IMR-90 (cell line): ENCODE measurements at regions not wholly inside any gene's neighbourhood (a gene's known extent, or its start where the extent isn't known, plus 50 kb on each side); places are given as distances from the start of the nearest gene placed in this dataset.

Source experiments
- ATAC-seq: fragments of 200-7000 bp; cut with Tn5 transposase; 2 replicates; pipeline ENCODE4 v1.9.1; 2020; ENCODE audit warnings: low read depth, mild to moderate bottlenecking, moderate library complexity
- BruUV-seq: library from RNA; stranded (reverse); fragments of 400-500 nt; replicated peaks from 2 replicates; lab custom pipeline; 2021; lab: Mats Ljungman, UMichigan
- CTCF ChIA-PET: fragments of 300-600 bp; formaldehyde crosslinking; extraction: SDS; loops from one replicate; lab custom pipeline; 2021; ENCODE audit warnings: antibody characterized with exemption; lab: Yijun Ruan, JAX
- POLR2A ChIA-PET: fragments of 300-600 bp; sonication (Branson Sonifier 250); formaldehyde crosslinking; loops from one replicate; lab custom pipeline; 2022; ENCODE audit warnings: antibody characterized with exemption; ENCODE audit not compliant: unreplicated experiment; lab: Charles Lee
- DNase-seq: peaks from one replicate; pipeline ENCODE4 v3.0.0; 2013
- H2AFZ ChIP-seq: replicated peaks from 2 replicates; pipeline ENCODE3; 2013; ENCODE audit warnings: low read length, mild to moderate bottlenecking; ENCODE audit not compliant: poor library complexity
- H2AK5ac ChIP-seq: 2 replicates; pipeline ENCODE4 v1.6.1; 2013; ENCODE audit warnings: low read depth, low read length, inconsistent platforms
- H2AK9ac ChIP-seq: replicated peaks from 2 replicates; pipeline ENCODE3; 2013; ENCODE audit warnings: mild to moderate bottlenecking, low read depth, low read length, moderate library complexity; ENCODE audit not compliant: poor library complexity
- H2BK120ac ChIP-seq: 2 replicates; pipeline ENCODE4 v1.6.1; 2013; ENCODE audit warnings: low read depth, low read length, inconsistent platforms
- H2BK15ac ChIP-seq: 3 replicates; pipeline ENCODE4 v1.6.1; 2013; ENCODE audit warnings: low read depth, low read length, inconsistent platforms
- H2BK20ac ChIP-seq: 2 replicates; pipeline ENCODE4 v1.6.1; 2013; ENCODE audit warnings: low read depth, mild to moderate bottlenecking, inconsistent platforms, low read length, moderate library complexity
- H2BK5ac ChIP-seq: 2 replicates; pipeline ENCODE4 v1.6.1; 2013; ENCODE audit warnings: mild to moderate bottlenecking, low read depth, low read length, inconsistent platforms; ENCODE audit not compliant: poor library complexity, severe bottlenecking
- H3K14ac ChIP-seq: replicated peaks from 2 replicates; pipeline ENCODE4 v1.6.1; 2013; ENCODE audit warnings: low read depth, low read length, inconsistent platforms
- H3K18ac ChIP-seq: 2 replicates; pipeline ENCODE4 v1.6.1; 2013; ENCODE audit warnings: low read depth, low read length, control low read depth
- H3K23ac ChIP-seq: 2 replicates; pipeline ENCODE4 v1.6.1; 2013; ENCODE audit warnings: low read depth, low read length, inconsistent platforms
- H3K27ac ChIP-seq: 2 replicates; pipeline ENCODE4 v1.5.1; 2013; ENCODE audit warnings: mild to moderate bottlenecking, control low read depth, low read length; ENCODE audit not compliant: insufficient read depth
- H3K27me3 ChIP-seq: 2 replicates; pipeline ENCODE4 v1.6.1; 2013; ENCODE audit warnings: low read length; ENCODE audit not compliant: control insufficient read depth, insufficient read depth
- H3K36me3 ChIP-seq: 2 replicates; pipeline ENCODE4 v1.6.1; 2013; ENCODE audit warnings: low read length, mixed read lengths; ENCODE audit not compliant: control insufficient read depth, insufficient read depth
- H3K4ac ChIP-seq: 2 replicates; pipeline ENCODE4 v1.6.1; 2013; ENCODE audit warnings: low read depth, low read length, inconsistent platforms
- H3K4me1 ChIP-seq: 2 replicates; pipeline ENCODE4 v1.6.1; 2013; ENCODE audit warnings: low read length, mixed read lengths; ENCODE audit not compliant: control insufficient read depth, insufficient read depth
- H3K4me2 ChIP-seq: 2 replicates; pipeline ENCODE4 v1.6.1; 2013; ENCODE audit warnings: low read depth, mild to moderate bottlenecking, control low read depth, low read length, moderate library complexity
- H3K4me3 ChIP-seq: 2 replicates; pipeline ENCODE4 v1.5.1; 2013; ENCODE audit warnings: low read depth, mild to moderate bottlenecking, control low read depth, low read length, moderate library complexity; ENCODE audit not compliant: insufficient read depth
- H3K56ac ChIP-seq: 2 replicates; pipeline ENCODE4 v1.6.1; 2013; ENCODE audit warnings: low read length, inconsistent platforms; ENCODE audit not compliant: insufficient read depth; ENCODE audit errors: extremely low read depth
- H3K79me1 ChIP-seq, 2 experiments: 2 replicates each; pipeline ENCODE4 v1.6.1; 2013; ENCODE audit warnings: low read length in 2 of 2, inconsistent platforms in 1 of 2, low read depth in 1 of 2
- H3K9ac ChIP-seq: 2 replicates; pipeline ENCODE4 v1.6.1; 2013; ENCODE audit warnings: low read depth, low read length, control low read depth
- H3K9me1 ChIP-seq: 2 replicates; pipeline ENCODE4 v1.6.1; 2013; ENCODE audit warnings: low read length, inconsistent platforms; ENCODE audit not compliant: insufficient read depth
- H3K9me3 ChIP-seq: 2 replicates; pipeline ENCODE4 v1.6.1; 2013; ENCODE audit warnings: low read length; ENCODE audit not compliant: control insufficient read depth, insufficient read depth
- H4K20me1 ChIP-seq: 2 replicates; pipeline ENCODE4 v1.6.1; 2013; ENCODE audit warnings: low read length, inconsistent platforms; ENCODE audit not compliant: insufficient read depth
- H4K5ac ChIP-seq: 2 replicates; pipeline ENCODE4 v1.6.1; 2013; ENCODE audit warnings: mild to moderate bottlenecking, low read depth, low read length, control low read depth
- H4K8ac ChIP-seq, 2 experiments: 2 replicates each; pipeline ENCODE4 v1.6.1; 2013; ENCODE audit warnings: low read depth in 2 of 2, low read length in 2 of 2, control low read depth in 1 of 2, inconsistent platforms in 1 of 2
- H4K91ac ChIP-seq: 2 replicates; pipeline ENCODE4 v1.6.1; 2013; ENCODE audit warnings: low read depth, low read length, inconsistent platforms; ENCODE audit not compliant: insufficient read depth
- BHLHE40 ChIP-seq: fragments of 150-350 bp; IDR thresholded peaks from 2 replicates; pipeline ENCODE4 v1.6.1; 2016; ENCODE audit warnings: mild to moderate bottlenecking, low read depth, low read length
- CEBPB ChIP-seq: IDR thresholded peaks from 2 replicates; pipeline ENCODE4 v1.6.1; 2012; ENCODE audit warnings: low read depth, low read length, improper control_type of control experiment
- CHD1 ChIP-seq: IDR thresholded peaks from 2 replicates; pipeline ENCODE4 v1.6.1; 2012; ENCODE audit warnings: low read depth, low read length, improper control_type of control experiment
- FOS ChIP-seq: fragments of 150-350 bp; IDR thresholded peaks from 2 replicates; pipeline ENCODE4 v1.6.1; 2016; ENCODE audit warnings: low read depth, low read length
- MAFK ChIP-seq: IDR thresholded peaks from 2 replicates; pipeline ENCODE4 v1.6.1; 2012; ENCODE audit warnings: low read depth, low read length, improper control_type of control experiment
- MXI1 ChIP-seq: IDR thresholded peaks from 2 replicates; pipeline ENCODE4 v1.6.1; 2012; ENCODE audit warnings: low read depth, mild to moderate bottlenecking, low read length, moderate library complexity, borderline replicate concordance
- NFE2L2 ChIP-seq: fragments of 150-350 bp; IDR thresholded peaks from 2 replicates; pipeline ENCODE4 v1.6.1; 2016; ENCODE audit warnings: low read depth, mild to moderate bottlenecking, low read length
- POLR2A ChIP-seq: IDR thresholded peaks from 2 replicates; pipeline ENCODE4 v1.6.1; 2012; ENCODE audit warnings: mild to moderate bottlenecking, low read depth, low read length
- RAD21 ChIP-seq: IDR thresholded peaks from 2 replicates; pipeline ENCODE4 v1.6.1; 2012; ENCODE audit warnings: low read length, improper control_type of control experiment
- RFX5 ChIP-seq: IDR thresholded peaks from 2 replicates; pipeline ENCODE4 v1.8.0; 2012; ENCODE audit warnings: low read depth, mild to moderate bottlenecking, low read length, moderate library complexity
- SMC3 ChIP-seq: fragments of 150-350 bp; IDR thresholded peaks from 2 replicates; pipeline ENCODE4 v1.6.1; 2016; ENCODE audit warnings: low read depth, mild to moderate bottlenecking, antibody characterized with exemption, low read length, moderate library complexity
- WGBS, 2 experiments: methylation state at CpG; one replicate each; pipeline versions ENCODE4 v1.1.5 to v1.1.7; 2013; ENCODE audit warnings: missing lambda C conversion rate in 2 of 2; ENCODE audit not compliant: insufficient read length in 1 of 2; ENCODE audit errors: extremely low coverage in 2 of 2; 5-methylcytosine and 5-hydroxymethylcytosine counted together
- dilution Hi-C: fragments of 300-500 bp; cut with HindIII; formaldehyde crosslinking; loops from one replicate; pipeline ENCODE4 v1.14.3; 2018; ENCODE audit warnings: low sequenced_read_pairs; ENCODE audit not compliant: unreplicated experiment
- in situ Hi-C: fragments of 300-500 bp; cut with MboI; formaldehyde crosslinking; loops from 3 replicates; pipeline ENCODE4 v1.14.3; 2019; ENCODE audit warnings: low sequenced_read_pairs, inconsistent platforms, mixed read lengths
- intact Hi-C: fragments of 100-400 bp; cut with micrococcal nuclease; formaldehyde crosslinking; loops from 2 replicates; pipeline ENCODE4 v1.10.0; 2022
- TF ChIP-seq, protein P1 (sequence below): fragments of 150-350 bp; IDR thresholded peaks from 2 replicates; pipeline ENCODE4 v1.6.1; 2016; ENCODE audit warnings: low read depth, mild to moderate bottlenecking, low read length, moderate library complexity, borderline replicate concordance
- TF ChIP-seq, protein P2 (sequence below): conservative IDR thresholded peaks from 2 replicates; pipeline ENCODE4 v1.5.1; 2012; ENCODE audit warnings: mild to moderate bottlenecking, low read depth, low read length, improper control_type of control experiment

DNA sequence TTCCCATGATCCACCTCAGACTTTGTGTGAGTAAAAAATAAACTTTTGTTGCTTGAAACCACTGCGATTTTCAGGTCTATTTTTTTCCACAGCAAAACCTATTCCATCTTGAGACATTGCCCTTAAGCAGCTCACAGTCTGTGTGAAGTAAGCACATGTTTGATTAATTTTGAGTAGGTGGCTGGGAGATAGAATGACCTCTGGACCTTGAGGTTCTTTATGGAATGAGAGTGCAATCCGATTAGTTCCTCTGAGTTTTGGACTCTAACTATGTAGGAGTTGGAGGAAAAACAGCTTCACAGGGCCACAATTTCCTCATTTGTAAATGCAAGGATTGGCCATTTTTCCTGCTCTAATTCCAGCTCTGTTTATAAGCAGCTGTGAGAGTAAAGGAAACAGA, 234.1 kb upstream of the IGFBP7 start:
- dilution Hi-C loops = no loop called here
- POLR2A ChIA-PET = no interaction called here

More for the DNA sequence above, 234.1 kb upstream of the IGFBP7 start:
- no peaks in the 10 kb centered on the region for H3K9me3 ChIP-seq
- no peak overlapping the region for H2AK5ac ChIP-seq
- no peak overlapping the region for H3K4me3 ChIP-seq
- ATAC-seq (no peak), DNase-seq (no peak)
- no peak overlapping the region for H3K27ac ChIP-seq
- H3K18ac ChIP-seq = no peak overlapping the region
- CTCF ChIA-PET = interaction anchor here (0.7 kb wide), 1 partner anchor 8 kb away, joined by 3 read pairs; no protein-coding TSS in a partner anchor
- no CpG with 5 or more reads among the region's 2 CpGs for WGBS, 2 experiments
- H3K27me3 ChIP-seq = no peaks in the 10 kb centered on the region
- H2BK20ac ChIP-seq = no peak overlapping the region
- H3K9me1 ChIP-seq = no peaks in the 10 kb centered on the region
- no peak overlapping the region for H2AFZ ChIP-seq
- H2BK5ac ChIP-seq = no peak overlapping the region
- no peaks in the 10 kb centered on the region for H3K36me3 ChIP-seq
- no peak overlapping the region for H4K91ac ChIP-seq
- no peak overlapping the region for H3K23ac ChIP-seq
- no TSS peak for BruUV-seq
- intact Hi-C loops (no loop called here), in situ Hi-C loops (no loop called here)
- no peaks in the 10 kb centered on the region for H3K79me1 ChIP-seq
- no peak overlapping the region for H2BK15ac ChIP-seq
- no peak overlapping the region for H2AK9ac ChIP-seq
- H3K9ac ChIP-seq = no peak overlapping the region
- H3K4me2 ChIP-seq = no peak overlapping the region
- H2BK120ac ChIP-seq = no peak overlapping the region
- H3K14ac ChIP-seq = no peak overlapping the region
- no peaks in the 10 kb centered on the region for H4K20me1 ChIP-seq
- TF ChIP-seq POLR2A = no peak
- no peak for TF ChIP-seq MAFK
- no peak for TF ChIP-seq MXI1
- TF ChIP-seq, protein P1, sequence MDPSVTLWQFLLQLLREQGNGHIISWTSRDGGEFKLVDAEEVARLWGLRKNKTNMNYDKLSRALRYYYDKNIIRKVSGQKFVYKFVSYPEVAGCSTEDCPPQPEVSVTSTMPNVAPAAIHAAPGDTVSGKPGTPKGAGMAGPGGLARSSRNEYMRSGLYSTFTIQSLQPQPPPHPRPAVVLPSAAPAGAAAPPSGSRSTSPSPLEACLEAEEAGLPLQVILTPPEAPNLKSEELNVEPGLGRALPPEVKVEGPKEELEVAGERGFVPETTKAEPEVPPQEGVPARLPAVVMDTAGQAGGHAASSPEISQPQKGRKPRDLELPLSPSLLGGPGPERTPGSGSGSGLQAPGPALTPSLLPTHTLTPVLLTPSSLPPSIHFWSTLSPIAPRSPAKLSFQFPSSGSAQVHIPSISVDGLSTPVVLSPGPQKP = no peak
- TF ChIP-seq CHD1 = no peak
- no peak for TF ChIP-seq RFX5
- TF ChIP-seq SMC3 = no peak
- no peak for TF ChIP-seq RAD21
- TF ChIP-seq CEBPB = no peak
- no peak for TF ChIP-seq FOS
- TF ChIP-seq BHLHE40 = no peak
- no peak for TF ChIP-seq NFE2L2
- TF ChIP-seq, protein P2, sequence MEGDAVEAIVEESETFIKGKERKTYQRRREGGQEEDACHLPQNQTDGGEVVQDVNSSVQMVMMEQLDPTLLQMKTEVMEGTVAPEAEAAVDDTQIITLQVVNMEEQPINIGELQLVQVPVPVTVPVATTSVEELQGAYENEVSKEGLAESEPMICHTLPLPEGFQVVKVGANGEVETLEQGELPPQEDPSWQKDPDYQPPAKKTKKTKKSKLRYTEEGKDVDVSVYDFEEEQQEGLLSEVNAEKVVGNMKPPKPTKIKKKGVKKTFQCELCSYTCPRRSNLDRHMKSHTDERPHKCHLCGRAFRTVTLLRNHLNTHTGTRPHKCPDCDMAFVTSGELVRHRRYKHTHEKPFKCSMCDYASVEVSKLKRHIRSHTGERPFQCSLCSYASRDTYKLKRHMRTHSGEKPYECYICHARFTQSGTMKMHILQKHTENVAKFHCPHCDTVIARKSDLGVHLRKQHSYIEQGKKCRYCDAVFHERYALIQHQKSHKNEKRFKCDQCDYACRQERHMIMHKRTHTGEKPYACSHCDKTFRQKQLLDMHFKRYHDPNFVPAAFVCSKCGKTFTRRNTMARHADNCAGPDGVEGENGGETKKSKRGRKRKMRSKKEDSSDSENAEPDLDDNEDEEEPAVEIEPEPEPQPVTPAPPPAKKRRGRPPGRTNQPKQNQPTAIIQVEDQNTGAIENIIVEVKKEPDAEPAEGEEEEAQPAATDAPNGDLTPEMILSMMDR = no peak
- H3K4ac ChIP-seq = no peak overlapping the region
- no peak overlapping the region for H4K5ac ChIP-seq
- no peaks in the 10 kb centered on the region for H3K4me1 ChIP-seq
- no peak overlapping the region for H4K8ac ChIP-seq
- H3K56ac ChIP-seq = no peak overlapping the region
